Activated CD8-positive, alpha-beta memory T cell treated with anti-CD3 and anti-CD28 coated beads, Interleukin-2, amount 10 ng/mL, durations not matched to agents 7 days and 5 days (primary cell): ENCODE measurements at regions not wholly inside any gene's neighbourhood (a gene's known extent, or its start where the extent isn't known, plus 50 kb on each side); places are given as distances from the start of the nearest gene placed in this dataset.

Experiments used
- ATAC-seq: fragments of 150-1000 bp; cut with Tn5 transposase; one replicate; pipeline ENCODE4 v1.10.0; 2021; ENCODE audit warnings: moderate library complexity
- CTCF ChIA-PET: fragments of 350-600 bp; sonication (Branson Sonifier 250); formaldehyde crosslinking; loops from one replicate; lab custom pipeline; 2021; ENCODE audit warnings: antibody characterized with exemption; lab: Charles Lee
- DNase-seq: peaks from one replicate; pipeline ENCODE4 v3.0.0-alpha.2; 2020
- H3K27ac Mint-ChIP-seq: one replicate; pipeline ENCODE4 v1.8.0; 2021; ENCODE audit warnings: mild to moderate bottlenecking, mixed read lengths
- H3K27me3 Mint-ChIP-seq: one replicate; pipeline ENCODE4 v1.8.0; 2021; ENCODE audit warnings: mixed read lengths
- H3K36me3 Mint-ChIP-seq: one replicate; pipeline ENCODE4 v1.8.0; 2021; ENCODE audit warnings: mild to moderate bottlenecking, mixed read lengths
- H3K4me1 Mint-ChIP-seq: one replicate; pipeline ENCODE4 v1.8.0; 2021; ENCODE audit warnings: mixed read lengths
- H3K4me3 Mint-ChIP-seq: one replicate; pipeline ENCODE4 v1.8.0; 2021; ENCODE audit warnings: mild to moderate bottlenecking, moderate library complexity, mixed read lengths
- H3K9me3 Mint-ChIP-seq: one replicate; pipeline ENCODE4 v1.8.0; 2022; ENCODE audit warnings: low read depth, mixed read lengths

DNA sequence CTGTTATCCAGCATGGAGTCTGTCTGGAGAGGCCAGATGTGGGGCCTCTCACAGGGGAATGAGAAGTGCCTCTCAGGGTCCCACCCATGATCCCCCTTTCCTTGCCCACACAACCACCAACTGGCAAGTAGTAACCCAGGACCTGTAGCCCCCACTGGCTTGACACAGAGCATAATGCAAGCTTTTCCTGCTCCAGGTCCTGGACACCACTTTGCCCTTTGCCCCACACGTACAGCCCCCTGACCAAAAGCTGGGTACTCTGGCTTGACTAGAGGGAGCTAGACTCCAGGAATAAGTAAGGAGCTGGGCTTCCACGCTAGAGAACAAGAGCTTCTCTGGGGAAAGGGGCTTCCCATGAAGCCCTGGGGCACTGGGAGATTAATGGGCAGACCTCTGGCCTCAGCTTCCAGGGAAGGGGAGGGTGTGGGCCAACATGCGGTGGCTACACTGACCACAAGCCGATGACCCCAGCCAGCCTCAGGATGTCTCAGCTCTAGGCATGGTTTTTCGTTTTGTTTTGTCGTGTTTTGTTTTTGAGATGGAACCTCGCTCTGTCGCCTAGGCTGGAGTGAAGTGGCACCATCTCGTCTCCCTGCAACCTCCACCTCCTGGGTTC is 109.5 kb downstream of the C9orf50 start:
- Mint-ChIP-seq H3K27ac (no peak overlapping the region), H3K4me3 (no peak overlapping the region), H3K4me1 (no peaks in the 10 kb centered on the region), H3K36me3 (peaks cover 6% of the 10 kb centered on the region), H3K9me3 (peaks cover 20% of the 10 kb centered on the region), H3K27me3 (peaks cover 2% of the 10 kb centered on the region)
- CTCF ChIA-PET: no interaction called here
- ATAC-seq (no peak), DNase-seq (no peak)

DNA sequence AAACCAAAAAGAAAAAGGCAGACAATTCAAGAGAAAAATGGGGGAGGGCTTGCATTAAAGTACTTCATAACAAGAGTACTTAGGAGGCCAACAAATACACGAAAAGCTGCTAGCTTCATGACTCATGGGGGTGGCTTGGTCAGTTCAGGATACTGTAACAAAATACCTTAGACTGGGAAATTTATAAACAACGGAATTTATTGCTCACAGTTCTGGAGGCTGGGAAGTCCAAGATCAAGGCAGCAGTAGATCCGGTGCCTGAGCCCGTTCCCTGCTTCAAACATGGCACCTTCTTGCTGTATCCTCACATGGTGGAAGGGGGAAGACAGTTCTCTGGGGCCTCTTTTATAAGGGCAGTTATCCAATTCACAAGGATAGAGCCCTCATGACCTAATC is 111.4 kb downstream of the C9orf50 start:
- Mint-ChIP-seq H3K36me3 (peaks cover 8% of the 10 kb centered on the region), H3K4me3 (no peak overlapping the region), H3K9me3 (peaks cover 15% of the 10 kb centered on the region), H3K27me3 (peaks cover 2% of the 10 kb centered on the region), H3K4me1 (peaks cover 5% of the 10 kb centered on the region), H3K27ac (no peak overlapping the region)
- ATAC-seq: no peak
- DNase-seq: no peak
- CTCF ChIA-PET: no interaction called here

DNA sequence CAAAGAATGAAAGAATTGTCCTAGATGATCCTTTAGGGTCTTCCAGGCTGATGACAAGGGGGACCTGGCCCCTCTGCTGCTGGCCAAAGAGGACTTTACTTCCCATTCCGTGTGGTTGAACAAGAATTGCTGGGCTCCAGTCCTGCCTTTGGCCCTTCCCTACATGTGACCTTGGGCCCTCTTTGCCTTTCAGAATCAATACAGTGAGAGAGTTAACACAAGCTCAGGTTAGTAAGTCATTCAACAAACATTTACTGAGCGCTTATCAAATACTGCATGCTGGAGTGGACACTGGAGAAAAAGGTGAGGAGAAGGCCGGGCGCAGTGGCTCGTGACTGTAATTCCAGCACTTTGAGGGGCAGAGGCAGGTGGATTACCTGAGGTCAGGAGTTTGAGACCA is 113.1 kb downstream of the C9orf50 start:
- ATAC-seq: no peak
- peaks cover 6% of the 10 kb centered on the region for H3K9me3 Mint-ChIP-seq
- no peak overlapping the region for H3K4me3 Mint-ChIP-seq
- CTCF ChIA-PET: no interaction called here
- H3K27me3 Mint-ChIP-seq: peaks cover 2% of the 10 kb centered on the region
- no peak overlapping the region for H3K27ac Mint-ChIP-seq
- H3K36me3 Mint-ChIP-seq: peaks cover 14% of the 10 kb centered on the region
- DNase-seq: no peak
- peaks cover 20% of the 10 kb centered on the region for H3K4me1 Mint-ChIP-seq

DNA sequence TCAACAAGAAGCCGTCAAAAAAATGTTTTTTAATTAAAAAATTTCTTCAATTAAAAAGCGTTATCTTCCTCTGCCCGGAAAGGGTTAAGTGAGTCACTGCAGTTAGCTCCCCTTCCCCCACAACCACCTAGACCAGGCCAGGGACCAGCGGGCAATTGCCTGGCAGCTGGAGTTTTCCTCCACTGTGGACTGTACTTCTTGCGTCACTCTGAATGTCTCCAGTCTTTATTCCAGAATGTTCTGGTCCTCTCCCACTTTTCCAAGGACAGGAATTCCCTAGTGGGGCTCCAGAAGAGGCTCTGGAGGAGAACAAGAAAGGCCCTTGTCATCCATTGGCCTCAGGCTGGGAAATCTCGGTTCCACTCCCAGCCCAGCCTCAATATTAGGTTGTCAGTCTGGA is 114.0 kb downstream of the C9orf50 start:
- no peak for ATAC-seq
- H3K9me3 Mint-ChIP-seq: no peaks in the 10 kb centered on the region
- H3K36me3 Mint-ChIP-seq: peaks cover 14% of the 10 kb centered on the region
- peaks cover 24% of the 10 kb centered on the region for H3K4me1 Mint-ChIP-seq
- CTCF ChIA-PET: interaction anchor here (2.3 kb wide), 1 partner anchor 18 kb away, joined by 6 read pairs; no protein-coding TSS in a partner anchor
- H3K27me3 Mint-ChIP-seq: peaks cover 2% of the 10 kb centered on the region
- no peak for DNase-seq
- H3K27ac Mint-ChIP-seq: no peak overlapping the region
- H3K4me3 Mint-ChIP-seq: no peak overlapping the region

DNA sequence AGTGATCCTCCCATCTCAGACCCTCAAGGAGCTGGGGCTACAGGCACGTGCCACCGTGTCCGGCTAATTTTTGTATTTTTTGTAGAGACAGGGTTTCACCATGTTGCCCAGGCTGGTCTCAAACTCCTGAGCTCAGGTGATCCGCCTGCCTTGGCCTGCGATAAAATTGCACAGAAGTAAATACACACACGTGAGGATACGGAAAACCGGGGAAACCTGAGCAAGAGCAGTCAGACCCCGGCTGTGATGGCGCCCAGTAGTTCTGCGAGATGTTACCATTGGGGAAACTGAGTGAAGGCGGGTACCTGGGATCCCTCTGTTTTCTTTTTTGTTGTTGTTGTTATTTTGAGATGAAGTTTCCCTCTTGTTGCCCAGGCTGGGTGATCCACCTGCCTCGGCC is 114.9 kb downstream of the C9orf50 start:
- H3K27me3 Mint-ChIP-seq: peaks cover 2% of the 10 kb centered on the region
- DNase-seq (no peak), ATAC-seq (no peak)
- H3K27ac Mint-ChIP-seq: no peak overlapping the region
- no peak overlapping the region for H3K4me3 Mint-ChIP-seq
- H3K4me1 Mint-ChIP-seq: peaks cover 30% of the 10 kb centered on the region
- H3K36me3 Mint-ChIP-seq: peaks cover 14% of the 10 kb centered on the region
- no peaks in the 10 kb centered on the region for H3K9me3 Mint-ChIP-seq
- CTCF ChIA-PET: interaction anchor here (2.3 kb wide), 1 partner anchor 17 kb away, joined by 6 read pairs; no protein-coding TSS in a partner anchor

DNA sequence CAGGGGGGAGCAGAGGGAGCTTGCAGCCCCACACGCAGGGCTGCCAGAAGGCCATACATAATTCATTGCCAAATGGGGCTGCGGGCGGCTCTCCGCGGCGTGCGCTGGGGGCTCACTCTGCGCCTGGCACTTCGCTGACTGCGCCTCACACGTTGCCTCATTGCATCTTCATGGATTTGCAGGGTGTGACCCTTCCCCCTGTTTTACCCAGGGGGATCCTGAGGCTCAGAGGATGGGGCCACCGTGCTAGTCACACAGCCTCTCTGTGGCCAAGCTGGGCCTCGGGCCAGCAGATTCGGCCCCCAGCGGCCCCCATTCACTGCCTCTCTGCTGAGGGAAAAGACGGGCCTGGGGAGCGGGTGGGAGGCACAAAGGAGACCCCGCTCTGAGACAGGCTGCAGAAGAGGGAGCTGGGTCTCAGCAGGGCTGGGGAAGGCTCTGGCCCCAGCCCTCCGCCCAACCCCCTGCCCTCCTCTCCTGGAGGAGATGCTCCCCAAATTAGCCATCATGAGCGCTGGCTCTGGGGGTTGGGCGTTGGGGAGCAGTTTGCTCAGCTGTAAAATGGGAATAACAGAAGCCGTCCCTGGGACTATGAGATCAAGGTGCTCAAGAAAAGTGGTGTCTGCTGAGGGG is 115.5 kb downstream of the C9orf50 start:
- no peak for DNase-seq
- no peak for ATAC-seq
- Mint-ChIP-seq H3K36me3 (peaks cover 14% of the 10 kb centered on the region), H3K27ac (no peak overlapping the region), H3K4me3 (no peak overlapping the region), H3K4me1 (peaks cover 30% of the 10 kb centered on the region), H3K27me3 (peaks cover 2% of the 10 kb centered on the region), H3K9me3 (no peaks in the 10 kb centered on the region)
- CTCF ChIA-PET: interaction anchor here (0.6 to 2.3 kb wide), 3 partner anchors 16 to 331 kb away, joined by 3 to 6 read pairs (median 5); no protein-coding TSS in a partner anchor

DNA sequence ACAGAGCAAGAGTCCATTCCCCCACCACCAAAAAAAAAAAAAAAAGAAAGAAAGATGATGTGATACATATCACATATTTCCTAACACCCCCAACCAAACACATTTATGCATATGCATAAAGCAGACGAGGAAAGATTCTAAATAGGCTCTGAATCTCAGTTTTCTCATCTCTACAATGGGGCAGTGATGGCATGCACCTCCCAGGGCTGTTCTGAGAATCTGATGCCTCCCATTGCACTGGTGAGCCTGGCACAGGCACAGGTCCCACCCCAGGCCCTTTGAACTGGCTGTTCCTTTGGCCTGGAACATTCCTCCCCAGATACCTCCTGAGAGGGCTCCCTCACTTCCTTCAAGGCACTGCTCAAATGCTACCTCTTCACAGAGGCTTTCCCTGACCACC is 116.5 kb downstream of the C9orf50 start:
- H3K4me3 Mint-ChIP-seq: no peak overlapping the region
- H3K27me3 Mint-ChIP-seq: peaks cover 2% of the 10 kb centered on the region
- H3K4me1 Mint-ChIP-seq: peaks cover 30% of the 10 kb centered on the region
- DNase-seq: no peak
- CTCF ChIA-PET: interaction anchor here (0.7 to 2.3 kb wide), 3 partner anchors 15 to 331 kb away, joined by 5 to 6 read pairs (median 5); no protein-coding TSS in a partner anchor
- no peak overlapping the region for H3K27ac Mint-ChIP-seq
- no peaks in the 10 kb centered on the region for H3K9me3 Mint-ChIP-seq
- ATAC-seq: no peak
- peaks cover 14% of the 10 kb centered on the region for H3K36me3 Mint-ChIP-seq

DNA sequence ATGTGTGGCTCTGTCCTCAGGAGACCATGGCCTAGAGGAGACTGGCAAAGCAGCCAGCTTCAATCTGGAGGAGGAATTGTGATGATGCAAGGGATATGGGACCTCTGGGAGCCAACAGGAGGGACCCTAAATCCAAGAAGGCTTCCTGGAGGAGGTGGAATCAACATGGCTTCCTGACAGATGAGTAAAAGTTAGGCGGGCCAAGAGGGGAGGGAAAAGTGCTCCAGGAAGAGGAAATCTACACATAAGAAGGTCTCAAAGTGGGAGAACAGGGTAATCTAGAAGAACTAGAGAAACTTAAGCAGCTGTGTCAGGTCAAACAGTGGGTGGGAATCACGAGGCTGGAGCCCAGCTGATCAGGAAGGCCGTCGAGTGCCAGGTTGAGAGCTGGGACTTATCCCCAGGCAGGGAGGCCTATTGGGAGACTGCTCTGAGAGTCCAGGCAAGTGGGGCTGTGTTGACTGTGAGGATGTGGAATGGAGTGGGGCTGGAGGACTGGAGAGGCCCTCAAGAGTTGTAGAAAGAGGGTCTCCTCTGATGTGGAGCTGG is 119.1 kb downstream of the C9orf50 start:
- CTCF ChIA-PET: interaction anchor here (1.0 to 1.3 kb wide), 2 partner anchors 12 to 118 kb away, joined by 3 read pairs; no protein-coding TSS in a partner anchor

DNA sequence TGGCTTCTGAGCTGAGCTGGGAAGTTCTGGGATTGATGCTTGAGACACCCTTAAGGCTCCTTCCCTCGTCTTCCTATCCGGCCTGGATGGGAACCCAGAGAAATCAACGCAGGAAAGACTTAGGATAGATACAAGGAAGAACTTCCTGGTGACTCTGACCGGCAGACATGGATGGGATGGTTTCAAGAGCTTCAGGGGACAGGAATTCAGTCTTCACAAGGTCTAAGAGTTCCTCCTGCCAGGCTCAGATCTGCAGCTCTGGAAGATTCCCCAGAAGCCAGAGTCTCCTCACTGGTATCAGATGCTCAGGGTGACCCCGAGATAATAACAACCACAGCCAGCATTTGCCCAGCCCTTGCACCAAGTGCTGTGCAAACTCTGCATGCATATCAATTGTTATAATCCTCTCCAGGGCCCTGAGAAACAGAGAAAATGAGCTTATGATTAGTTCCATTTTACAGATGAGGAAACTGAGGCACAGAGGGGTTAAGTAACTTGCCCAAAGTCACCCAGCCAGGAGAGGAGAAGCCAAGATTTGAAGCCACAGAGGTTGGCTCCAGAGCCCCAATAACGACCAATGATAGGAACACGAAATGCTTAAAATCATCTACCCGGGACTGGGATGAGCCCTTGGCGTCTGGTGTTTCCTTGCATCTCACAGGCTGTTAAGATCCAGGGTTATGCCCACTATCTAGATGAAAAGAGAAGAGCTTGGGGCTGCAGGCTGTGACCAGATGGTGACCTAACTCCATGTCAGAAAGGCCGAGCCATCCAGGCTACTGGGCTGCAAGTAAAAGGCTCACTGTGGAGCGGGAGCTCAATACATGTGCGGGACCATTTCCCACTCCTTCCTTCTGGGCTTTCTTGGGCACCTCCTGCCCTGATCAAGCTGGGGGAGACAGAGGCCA is 119.8 kb downstream of the C9orf50 start:
- H3K4me3 Mint-ChIP-seq: no peak overlapping the region
- no peak overlapping the region for H3K27ac Mint-ChIP-seq
- H3K27me3 Mint-ChIP-seq: no peaks in the 10 kb centered on the region
- no peak for DNase-seq
- peaks cover 16% of the 10 kb centered on the region for H3K36me3 Mint-ChIP-seq
- no peaks in the 10 kb centered on the region for H3K9me3 Mint-ChIP-seq
- CTCF ChIA-PET: interaction anchor here (1.0 to 2.0 kb wide), 3 partner anchors 11 to 117 kb away, joined by 3 to 6 read pairs (median 3); no protein-coding TSS in a partner anchor
- H3K4me1 Mint-ChIP-seq: peaks cover 44% of the 10 kb centered on the region
- no peak for ATAC-seq

More for the DNA sequence above, 119.1 kb downstream of the C9orf50 start:
- Mint-ChIP-seq H3K27ac (no peak overlapping the region), H3K4me1 (peaks cover 38% of the 10 kb centered on the region), H3K36me3 (peaks cover 16% of the 10 kb centered on the region), H3K9me3 (no peaks in the 10 kb centered on the region), H3K4me3 (no peak overlapping the region), H3K27me3 (no peaks in the 10 kb centered on the region)
- ATAC-seq (no peak), DNase-seq (no peak)

DNA sequence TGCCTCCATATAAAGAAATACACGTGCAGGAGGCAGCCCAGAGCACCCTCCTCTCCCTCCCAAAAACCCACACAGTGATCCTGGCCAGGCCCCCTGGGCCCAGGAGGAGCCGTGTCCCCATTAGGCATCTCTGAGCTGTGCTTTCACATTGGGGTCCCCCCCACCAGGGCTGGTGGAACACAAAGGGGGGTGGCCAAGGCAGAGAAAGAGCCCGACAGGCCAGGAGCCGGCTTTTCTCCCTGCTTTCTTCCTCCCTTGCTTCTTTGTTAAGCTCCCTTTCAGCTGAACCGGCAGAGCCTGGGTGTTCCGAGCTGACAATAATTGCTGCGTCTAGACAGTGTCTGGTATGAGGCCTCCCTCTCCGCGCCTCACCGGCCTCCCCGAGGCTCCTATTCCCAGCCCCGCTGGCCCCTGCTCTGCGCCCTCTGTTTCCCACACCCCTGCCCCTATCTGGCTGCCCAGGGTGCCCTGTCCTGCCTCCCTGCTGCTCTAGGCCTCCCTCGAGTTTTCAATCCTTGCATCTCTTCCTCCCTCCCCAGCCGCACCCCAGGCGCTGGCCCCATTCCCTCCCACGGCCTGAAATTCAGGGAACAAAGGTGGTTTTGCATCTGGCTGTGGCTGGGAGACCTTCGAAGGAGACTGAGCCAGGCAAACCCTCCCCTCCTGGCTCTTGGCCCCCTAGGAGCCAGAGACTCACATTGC is 120.6 kb downstream of the C9orf50 start:
- no peak overlapping the region for H3K4me3 Mint-ChIP-seq
- H3K27ac Mint-ChIP-seq: no peak overlapping the region
- peaks cover 16% of the 10 kb centered on the region for H3K36me3 Mint-ChIP-seq
- no peaks in the 10 kb centered on the region for H3K9me3 Mint-ChIP-seq
- peaks cover 50% of the 10 kb centered on the region for H3K4me1 Mint-ChIP-seq
- CTCF ChIA-PET: interaction anchor here (2.0 kb wide), 1 partner anchor 111 kb away, joined by 6 read pairs; no protein-coding TSS in a partner anchor
- DNase-seq: no peak
- H3K27me3 Mint-ChIP-seq: no peaks in the 10 kb centered on the region
- ATAC-seq: no peak

DNA sequence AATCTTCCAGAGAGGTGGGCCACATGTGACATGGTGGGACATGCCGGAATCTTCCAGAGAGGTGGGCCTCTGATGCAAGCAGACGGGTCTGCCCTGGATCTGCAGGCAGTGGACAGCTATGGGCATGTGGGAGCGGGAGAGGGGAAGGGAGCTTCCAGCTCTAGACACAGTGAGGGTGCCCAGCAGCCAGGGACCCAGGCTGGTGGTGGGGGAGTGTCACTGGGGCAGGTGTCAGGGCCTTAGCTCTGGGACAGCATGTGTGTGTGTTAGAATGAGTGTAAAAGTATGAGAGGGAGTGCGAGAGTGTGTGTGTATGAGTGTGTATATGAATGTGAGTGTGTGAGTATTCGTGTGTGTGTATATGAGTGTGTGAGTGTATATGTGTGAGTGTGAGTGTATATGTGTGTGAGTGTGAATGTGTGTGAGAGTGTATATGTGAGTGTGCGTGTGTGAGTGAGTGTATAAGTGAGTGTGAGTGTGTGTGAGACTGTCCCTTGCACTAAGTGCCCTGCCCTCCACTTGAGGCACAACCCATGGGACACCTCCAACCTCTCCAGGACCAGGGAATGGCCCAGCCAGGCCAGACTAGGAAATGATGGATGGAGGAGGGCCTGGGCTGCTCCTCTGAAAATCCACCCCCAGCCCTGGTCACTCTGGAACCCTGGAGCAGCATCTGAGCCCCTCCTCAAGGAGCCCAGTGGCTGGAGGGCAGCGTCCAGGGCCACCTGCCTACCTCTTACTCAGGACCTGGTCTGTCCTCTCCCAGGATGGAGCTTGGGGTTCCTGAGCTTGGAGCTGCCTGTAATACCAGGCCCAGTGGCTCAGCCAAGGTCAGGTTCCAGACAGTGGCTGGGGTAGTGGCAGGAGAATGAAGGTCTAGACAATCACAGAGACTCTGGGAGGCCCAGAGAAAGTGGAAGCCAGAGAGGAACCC is 122.2 kb downstream of the C9orf50 start:
- H3K36me3 Mint-ChIP-seq: peaks cover 9% of the 10 kb centered on the region
- no peaks in the 10 kb centered on the region for H3K9me3 Mint-ChIP-seq
- no peaks in the 10 kb centered on the region for H3K27me3 Mint-ChIP-seq
- DNase-seq (no peak), ATAC-seq (no peak)
- no peak overlapping the region for H3K27ac Mint-ChIP-seq
- H3K4me3 Mint-ChIP-seq: no peak overlapping the region
- CTCF ChIA-PET: no interaction called here
- H3K4me1 Mint-ChIP-seq: peaks cover 41% of the 10 kb centered on the region
